Trophoblast cell (in vitro differentiated cells and primary cell): ENCODE measurements at regions not wholly inside any gene's neighbourhood (a gene's known extent, or its start where the extent isn't known, plus 50 kb on each side); places are given as distances from the start of the nearest gene placed in this dataset.

Experiments
- DNase-seq, 2 donors: peaks; one replicate each; pipeline ENCODE4 v3.0.0-alpha.2; 2016
- H2AFZ ChIP-seq: 2 replicates; pipeline ENCODE4 v1.6.1; 2013; ENCODE audit warnings: low read length, moderate library complexity, mild to moderate bottlenecking; ENCODE audit not compliant: insufficient read depth, poor library complexity
- H2AK5ac ChIP-seq: 2 replicates; pipeline ENCODE4 v1.6.1; 2013; ENCODE audit warnings: mild to moderate bottlenecking, low read length
- H2BK120ac ChIP-seq: 2 replicates; pipeline ENCODE4 v1.6.1; 2013; ENCODE audit warnings: low read length, mild to moderate bottlenecking, moderate library complexity; ENCODE audit not compliant: insufficient read depth, poor library complexity
- H2BK12ac ChIP-seq: 2 replicates; pipeline ENCODE4 v1.6.1; 2013; ENCODE audit warnings: mild to moderate bottlenecking, low read length, moderate library complexity
- H2BK5ac ChIP-seq: 2 replicates; pipeline ENCODE4 v1.6.1; 2013; ENCODE audit warnings: low read length, low read depth, moderate library complexity, mild to moderate bottlenecking; ENCODE audit not compliant: poor library complexity
- H3K14ac ChIP-seq: 2 replicates; pipeline ENCODE4 v1.6.1; 2013; ENCODE audit warnings: mild to moderate bottlenecking, low read length
- H3K18ac ChIP-seq: 2 replicates; pipeline ENCODE4 v1.6.1; 2013; ENCODE audit warnings: mild to moderate bottlenecking, low read length
- H3K23ac ChIP-seq: 2 replicates; pipeline ENCODE4 v1.6.1; 2013; ENCODE audit warnings: low read length
- H3K27ac ChIP-seq: 2 replicates; pipeline ENCODE4 v1.5.1; 2013; ENCODE audit warnings: low read depth, mild to moderate bottlenecking, inconsistent platforms, low read length, moderate library complexity
- H3K27me3 ChIP-seq: 2 replicates; pipeline ENCODE4 v1.6.1; 2013; ENCODE audit warnings: inconsistent platforms, mild to moderate bottlenecking, low read length, moderate library complexity; ENCODE audit not compliant: insufficient read depth
- H3K36me3 ChIP-seq, 2 experiments: 1 replicate in 1 of 2; 2 replicates in 1 of 2; pipeline ENCODE4 v1.6.1; 2013; ENCODE audit warnings: low read length in 2 of 2, mild to moderate bottlenecking in 2 of 2, moderate library complexity in 1 of 2; ENCODE audit not compliant: insufficient read depth in 2 of 2, control insufficient read depth in 1 of 2
- H3K4ac ChIP-seq: 2 replicates; pipeline ENCODE4 v1.6.1; 2013; ENCODE audit warnings: low read depth, mild to moderate bottlenecking, low read length, moderate library complexity
- H3K4me1 ChIP-seq, 2 experiments: 1 replicate in 1 of 2; 2 replicates in 1 of 2; pipeline ENCODE4 v1.6.1; 2013; ENCODE audit warnings: low read length in 2 of 2, mild to moderate bottlenecking in 2 of 2, moderate library complexity in 1 of 2; ENCODE audit not compliant: insufficient read depth in 2 of 2, control insufficient read depth in 1 of 2
- H3K4me2 ChIP-seq: 2 replicates; pipeline ENCODE4 v1.6.1; 2013; ENCODE audit warnings: inconsistent platforms, mild to moderate bottlenecking, low read length, moderate library complexity
- H3K4me3 ChIP-seq: 2 replicates; pipeline ENCODE4 v1.5.1; 2013; ENCODE audit warnings: mild to moderate bottlenecking, low read depth, low read length, inconsistent platforms
- H3K79me1 ChIP-seq: one replicate; pipeline ENCODE4 v1.6.1; 2013; ENCODE audit warnings: low read length
- H3K79me2 ChIP-seq: 2 replicates; pipeline ENCODE4 v1.6.1; 2013; ENCODE audit warnings: low read length, mild to moderate bottlenecking; ENCODE audit not compliant: control insufficient read depth, insufficient read depth, poor library complexity
- H3K9ac ChIP-seq: 2 replicates; pipeline ENCODE4 v1.6.1; 2013; ENCODE audit warnings: mild to moderate bottlenecking, low read length
- H3K9me3 ChIP-seq: 2 replicates; pipeline ENCODE4 v1.6.1; 2013; ENCODE audit warnings: low read depth, mild to moderate bottlenecking, control low read depth, inconsistent platforms, low read length; ENCODE audit not compliant: insufficient read depth
- H4K12ac ChIP-seq: 2 replicates; pipeline ENCODE4 v1.6.1; 2013; ENCODE audit warnings: low read depth, mild to moderate bottlenecking, low read length, moderate library complexity
- H4K8ac ChIP-seq: 2 replicates; pipeline ENCODE4 v1.6.1; 2013; ENCODE audit warnings: low read depth, mild to moderate bottlenecking, low read length, moderate library complexity
- H4K91ac ChIP-seq: one replicate; pipeline ENCODE4 v1.6.1; 2013; ENCODE audit warnings: low read depth, mild to moderate bottlenecking, low read length, moderate library complexity
- WGBS: extraction: QIAGEN DNeasy Blood & Tissue Kit; methylation state at CpG from one replicate; pipeline ENCODE4 v1.1.7; 2013; ENCODE audit warnings: missing lambda C conversion rate; ENCODE audit not compliant: insufficient read length, insufficient coverage; ENCODE audit errors: extremely low coverage; 5-methylcytosine and 5-hydroxymethylcytosine counted together

DNA sequence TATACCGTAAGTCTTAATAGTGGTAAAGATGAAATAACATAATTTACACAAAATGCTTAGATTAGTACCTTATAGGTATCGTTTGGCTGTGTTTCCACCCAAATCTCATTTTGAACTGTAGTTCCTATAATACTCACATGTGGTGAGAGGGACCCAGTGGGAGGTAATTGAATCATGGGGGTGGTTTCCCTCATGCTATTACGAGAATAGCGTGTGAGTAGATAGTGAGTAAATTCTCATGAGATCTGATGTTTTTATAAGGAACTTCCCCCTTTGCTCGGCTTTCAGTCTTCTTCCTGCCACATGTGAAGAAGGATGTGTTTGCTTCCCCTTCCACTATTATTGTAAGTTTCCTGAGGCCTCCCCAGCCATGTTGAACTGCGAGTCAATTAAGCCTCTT is 426.3 kb upstream of the POT1 start:
- no peak overlapping the region for H3K14ac ChIP-seq
- no peak overlapping the region for H2BK120ac ChIP-seq
- H2BK12ac ChIP-seq: no peak overlapping the region
- H3K9me3 ChIP-seq: no peaks in the 10 kb centered on the region
- DNase-seq: no peak
- H3K23ac ChIP-seq: no peak overlapping the region
- no peak overlapping the region for H4K91ac ChIP-seq
- no peak overlapping the region for H3K4ac ChIP-seq
- H4K12ac ChIP-seq: no peak overlapping the region
- no peak overlapping the region for H3K4me2 ChIP-seq
- no peak overlapping the region for H2AK5ac ChIP-seq
- no peaks in the 10 kb centered on the region for H3K79me1 ChIP-seq
- H3K18ac ChIP-seq: no peak overlapping the region
- no CpG with 5 or more reads among the region's 6 CpGs for WGBS
- H3K79me2 ChIP-seq: no peaks in the 10 kb centered on the region
- no peak overlapping the region for H4K8ac ChIP-seq
- no peaks in the 10 kb centered on the region for H3K36me3 ChIP-seq
- H3K27me3 ChIP-seq: no peaks in the 10 kb centered on the region
- no peak overlapping the region for H3K9ac ChIP-seq
- H3K4me1 ChIP-seq: no peaks in the 10 kb centered on the region
- no peak overlapping the region for H3K27ac ChIP-seq
- H3K4me3 ChIP-seq: no peak overlapping the region
- H2BK5ac ChIP-seq: no peak overlapping the region
- no peak overlapping the region for H2AFZ ChIP-seq

DNA sequence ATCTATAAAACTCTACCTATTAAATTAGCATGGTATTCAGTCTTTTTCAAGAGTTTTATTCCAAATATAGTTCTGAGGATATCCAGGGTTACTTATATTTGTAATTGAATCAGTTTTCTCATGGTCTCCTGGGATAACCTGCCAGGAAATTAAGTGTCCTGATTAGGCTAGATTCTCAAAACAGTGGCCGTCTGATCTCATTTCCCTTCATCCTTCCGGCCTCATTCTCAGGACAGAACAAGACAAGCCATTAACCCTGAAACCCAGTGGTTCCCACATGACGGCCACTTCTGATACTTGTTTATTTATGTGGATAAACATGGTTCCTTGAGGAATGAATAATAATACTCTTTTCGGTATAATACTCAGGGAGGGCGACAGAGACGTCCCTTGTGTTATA is 417.6 kb upstream of the POT1 start:
- H3K23ac ChIP-seq: no peak overlapping the region
- no peaks in the 10 kb centered on the region for H3K79me2 ChIP-seq
- no peak overlapping the region for H4K91ac ChIP-seq
- H3K14ac ChIP-seq: no peak overlapping the region
- H3K27me3 ChIP-seq: no peaks in the 10 kb centered on the region
- H3K9ac ChIP-seq: no peak overlapping the region
- no peaks in the 10 kb centered on the region for H3K79me1 ChIP-seq
- DNase-seq: no peak
- H3K4ac ChIP-seq: no peak overlapping the region
- H2BK5ac ChIP-seq: no peak overlapping the region
- WGBS: no CpG with 5 or more reads among the region's 6 CpGs
- no peaks in the 10 kb centered on the region for H3K36me3 ChIP-seq
- no peak overlapping the region for H2BK12ac ChIP-seq
- no peak overlapping the region for H4K12ac ChIP-seq
- no peak overlapping the region for H2AK5ac ChIP-seq
- no peak overlapping the region for H3K4me2 ChIP-seq
- H3K9me3 ChIP-seq: no peaks in the 10 kb centered on the region
- H3K18ac ChIP-seq: no peak overlapping the region
- no peak overlapping the region for H3K27ac ChIP-seq
- no peaks in the 10 kb centered on the region for H3K4me1 ChIP-seq
- H4K8ac ChIP-seq: no peak overlapping the region
- no peak overlapping the region for H3K4me3 ChIP-seq
- no peak overlapping the region for H2AFZ ChIP-seq
- H2BK120ac ChIP-seq: no peak overlapping the region

GRCh38 chr7:125338110-125338509 is 408.5 kb upstream of the POT1 start:
- H3K79me2 ChIP-seq: no peaks in the 10 kb centered on the region
- H3K9ac ChIP-seq: no peak overlapping the region
- no peak overlapping the region for H3K4me3 ChIP-seq
- H3K18ac ChIP-seq: no peak overlapping the region
- H4K8ac ChIP-seq: no peak overlapping the region
- no peaks in the 10 kb centered on the region for H3K79me1 ChIP-seq
- no peak for DNase-seq
- H3K27ac ChIP-seq: no peak overlapping the region
- no CpG with 5 or more reads among the region's 4 CpGs for WGBS
- H4K91ac ChIP-seq: no peak overlapping the region
- H3K4me2 ChIP-seq: no peak overlapping the region
- no peak overlapping the region for H4K12ac ChIP-seq
- no peak overlapping the region for H3K14ac ChIP-seq
- no peaks in the 10 kb centered on the region for H3K9me3 ChIP-seq
- no peak overlapping the region for H2BK5ac ChIP-seq
- H2AFZ ChIP-seq: no peak overlapping the region
- no peaks in the 10 kb centered on the region for H3K4me1 ChIP-seq
- no peak overlapping the region for H2BK120ac ChIP-seq
- no peak overlapping the region for H2BK12ac ChIP-seq
- no peaks in the 10 kb centered on the region for H3K36me3 ChIP-seq
- no peak overlapping the region for H2AK5ac ChIP-seq
- H3K23ac ChIP-seq: no peak overlapping the region
- no peaks in the 10 kb centered on the region for H3K27me3 ChIP-seq
- H3K4ac ChIP-seq: no peak overlapping the region

GRCh38 chr7:125336326-125336725 is 406.7 kb upstream of the POT1 start:
- H3K4me1 ChIP-seq: no peaks in the 10 kb centered on the region
- no peak overlapping the region for H4K91ac ChIP-seq
- WGBS: no CpG with 5 or more reads among the region's 4 CpGs

More at GRCh38 chr7:125336326-125336725, 406.7 kb upstream of the POT1 start:
- Histone ChIP-seq H3K4ac (no peak overlapping the region), H2AK5ac (no peak overlapping the region), H2BK120ac (no peak overlapping the region), H3K9ac (no peak overlapping the region), H3K23ac (no peak overlapping the region), H3K27me3 (no peaks in the 10 kb centered on the region), H3K4me3 (no peak overlapping the region), H2AFZ (no peak overlapping the region), H4K8ac (no peak overlapping the region), H3K18ac (no peak overlapping the region), H3K27ac (no peak overlapping the region), H3K79me1 (no peaks in the 10 kb centered on the region), H2BK12ac (no peak overlapping the region), H3K36me3 (no peaks in the 10 kb centered on the region), H3K4me2 (no peak overlapping the region), H3K79me2 (no peaks in the 10 kb centered on the region), H4K12ac (no peak overlapping the region), H2BK5ac (no peak overlapping the region), H3K14ac (no peak overlapping the region), H3K9me3 (no peaks in the 10 kb centered on the region)
- no peak for DNase-seq
